Endothelial cell of umbilical vein (primary cell): ENCODE measurements at regions not wholly inside any gene's neighbourhood (a gene's known extent, or its start where the extent isn't known, plus 50 kb on each side); places are given as distances from the start of the nearest gene placed in this dataset.

Source experiments
- BruUV-seq: library from RNA; stranded (reverse); fragments of 400-500 nt; replicated peaks from 2 replicates; lab custom pipeline; 2021; lab: Mats Ljungman, UMichigan
- CTCF ChIA-PET: fragments of 300-600, 350-600 bp; sonication (Branson Sonifier 250); formaldehyde crosslinking; loops from one replicate; lab custom pipeline; 2021; ENCODE audit warnings: antibody characterized with exemption, inconsistent platforms; lab: Charles Lee
- POLR2A ChIA-PET: fragments of 300-600, 350-600 bp; sonication (Branson Sonifier 250); formaldehyde crosslinking; loops from one replicate; lab custom pipeline; 2021; ENCODE audit warnings: antibody characterized with exemption, inconsistent platforms; lab: Charles Lee
- DNase-seq: peaks from one replicate; pipeline ENCODE4 v3.0.0-alpha.2; 2011; ENCODE audit warnings: low read depth, low spot score
- FAIRE-seq: peaks from 2 replicates; lab custom pipeline; 2011; peaks lifted over from hg19 to GRCh38; lab: Jason Lieb, UNC
- H2AFZ ChIP-seq: 2 replicates; pipeline ENCODE4 v1.6.0; 2012; ENCODE audit warnings: low read depth, low read length, control low read depth, inconsistent platforms
- H3K27ac ChIP-seq: 2 replicates; pipeline ENCODE4 v1.5.1; 2011; ENCODE audit warnings: low read depth, mild to moderate bottlenecking, control low read depth, low read length, moderate library complexity; ENCODE audit not compliant: insufficient read depth
- H3K27me3 ChIP-seq, 2 experiments: 2 replicates each; pipeline versions ENCODE4 v1.6.0 to v1.6.1; 2011; ENCODE audit warnings: low read length in 2 of 2, mixed read lengths in 1 of 2; ENCODE audit not compliant: control insufficient read depth in 2 of 2, insufficient read depth in 2 of 2
- H3K36me3 ChIP-seq, 2 experiments: 2 replicates in 1 of 2; 3 replicates in 1 of 2; pipeline ENCODE4 v1.5.1; 2011; ENCODE audit warnings: low read length in 2 of 2, mild to moderate bottlenecking in 1 of 2, moderate library complexity in 1 of 2; ENCODE audit not compliant: control insufficient read depth in 2 of 2, insufficient read depth in 2 of 2; ENCODE audit errors: extremely low read depth in 1 of 2
- H3K4me1 ChIP-seq: 3 replicates; pipeline ENCODE4 v1.5.1; 2011; ENCODE audit warnings: mild to moderate bottlenecking, low read length; ENCODE audit not compliant: control insufficient read depth, insufficient read depth; ENCODE audit errors: extremely low read depth
- H3K4me2 ChIP-seq: 2 replicates; pipeline ENCODE4 v1.6.1; 2011; ENCODE audit warnings: low read length, control low read depth, mixed read lengths; ENCODE audit not compliant: insufficient read depth
- H3K4me3 ChIP-seq, 3 experiments: fragments of 200-600 bp in 1 of 3; sonication (generic), shearing (Covaris generic) in 1 of 3; replicated peaks in 1 of 3; 2 replicates each; pipeline ENCODE4 v1.5.1; 2011 to 2016; ENCODE audit warnings: control low read depth in 3 of 3, low read length in 3 of 3, mild to moderate bottlenecking in 2 of 3, inconsistent platforms in 1 of 3, low read depth in 1 of 3, moderate library complexity in 1 of 3; ENCODE audit not compliant: insufficient read depth in 1 of 3
- H3K79me2 ChIP-seq: 2 replicates; pipeline ENCODE4 v1.6.0; 2012; ENCODE audit warnings: low read length, inconsistent platforms; ENCODE audit not compliant: control insufficient read depth, insufficient read depth
- H3K9ac ChIP-seq: replicated peaks from 2 replicates; pipeline ENCODE3; 2011; ENCODE audit warnings: low read length, control low read depth; ENCODE audit not compliant: insufficient read depth; ENCODE audit errors: extremely low read depth
- H3K9me1 ChIP-seq: replicated peaks from 3 replicates; pipeline ENCODE4 v1.6.0; 2011; ENCODE audit warnings: mild to moderate bottlenecking, low read length; ENCODE audit not compliant: control insufficient read depth, insufficient read depth; ENCODE audit errors: extremely low read depth
- H3K9me3 ChIP-seq: replicated peaks from 2 replicates; pipeline ENCODE4 v1.5.1; 2012; ENCODE audit warnings: low read length, inconsistent platforms; ENCODE audit not compliant: control insufficient read depth, insufficient read depth
- H4K20me1 ChIP-seq: replicated peaks from 2 replicates; pipeline ENCODE3; 2011; ENCODE audit warnings: mild to moderate bottlenecking, low read length; ENCODE audit not compliant: control insufficient read depth, insufficient read depth; ENCODE audit errors: extremely low read depth
- CTCF ChIP-seq, 2 donors: IDR thresholded peaks; 1 replicate in 1 of 2; 2 replicates in 1 of 2; pipeline ENCODE4 v1.5.1; 2011; ENCODE audit warnings: low read length in 2 of 2, mild to moderate bottlenecking in 2 of 2, moderate library complexity in 2 of 2, control low read depth in 1 of 2, inconsistent platforms in 1 of 2, low read depth in 1 of 2; ENCODE audit not compliant: insufficient read depth in 1 of 2; ENCODE audit errors: extremely low read depth in 1 of 2
- EZH2 ChIP-seq: IDR thresholded peaks from 2 replicates; pipeline ENCODE4 v1.6.1; 2012; ENCODE audit warnings: borderline replicate concordance, low read depth, mild to moderate bottlenecking, moderate library complexity, low read length, inconsistent platforms; ENCODE audit not compliant: severe bottlenecking
- FOS ChIP-seq: IDR thresholded peaks from 2 replicates; pipeline ENCODE4 v1.6.1; 2011; ENCODE audit warnings: mild to moderate bottlenecking, low read length, moderate library complexity, borderline replicate concordance; ENCODE audit not compliant: insufficient read depth
- GATA2 ChIP-seq: IDR thresholded peaks from 2 replicates; pipeline ENCODE4 v1.7.0; 2011; ENCODE audit warnings: low read depth, mild to moderate bottlenecking, moderate library complexity, mixed read lengths, low read length; ENCODE audit not compliant: insufficient read length, insufficient read depth
- JUN ChIP-seq: IDR thresholded peaks from 2 replicates; pipeline ENCODE4 v1.6.1; 2011; ENCODE audit warnings: borderline replicate concordance, low read depth; ENCODE audit not compliant: insufficient read length, insufficient read depth
- MAX ChIP-seq: IDR thresholded peaks from 2 replicates; pipeline ENCODE4 v1.6.1; 2011; ENCODE audit not compliant: insufficient read depth, insufficient read length
- MYC ChIP-seq: IDR thresholded peaks from one replicate; pipeline ENCODE4 v1.6.1; 2011; ENCODE audit warnings: mild to moderate bottlenecking, low read depth, low read length
- POLR2A ChIP-seq: IDR thresholded peaks from 2 replicates; pipeline ENCODE4 v1.6.1; 2012; ENCODE audit warnings: low read depth, mild to moderate bottlenecking, control low read depth, low read length
- POLR2AphosphoS5 ChIP-seq: IDR thresholded peaks from 2 replicates; pipeline ENCODE4 v1.6.1; 2012; ENCODE audit warnings: low read depth, mild to moderate bottlenecking, control low read depth, low read length, moderate library complexity; ENCODE audit not compliant: insufficient read depth
- dilution Hi-C: fragments of 300-500 bp; cut with MboI; formaldehyde crosslinking; loops from one replicate; pipeline ENCODE4 v1.15.0; 2019; ENCODE audit warnings: low sequenced_read_pairs; ENCODE audit not compliant: extremely low pct_ligation_motif_present
- intact Hi-C: fragments of 100-400 bp; cut with micrococcal nuclease; formaldehyde crosslinking; loops from one replicate; pipeline ENCODE4 v1.10.0; 2022

DNA sequence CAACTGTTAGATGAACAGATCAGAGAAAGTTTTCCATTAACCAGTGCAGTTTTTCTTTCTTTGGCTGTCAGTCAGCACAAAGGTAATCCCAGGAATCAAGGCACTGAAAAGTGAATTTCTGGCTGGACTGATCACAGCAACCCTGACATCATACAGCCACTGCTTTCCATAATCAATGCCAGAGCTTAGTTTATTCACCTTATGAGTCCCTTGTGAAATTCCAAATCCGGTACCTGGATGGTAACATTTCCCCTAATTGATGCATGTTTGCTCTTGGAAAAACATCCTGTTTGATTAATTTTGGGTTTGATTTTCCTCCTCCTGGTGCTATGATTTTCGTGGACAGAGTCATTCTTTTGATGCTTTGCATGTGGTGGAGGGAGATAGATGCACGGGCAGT lies 319.8 kb downstream of the INSC start:
- H3K9me3 ChIP-seq: peaks cover 3% of the 10 kb centered on the region
- no peak overlapping the region for H3K4me2 ChIP-seq
- BruUV-seq: no TSS peak
- FAIRE-seq (no peak), DNase-seq (no peak)
- POLR2A ChIA-PET: no interaction called here
- H3K4me3 ChIP-seq: no peak overlapping the region
- no peak overlapping the region for H3K9ac ChIP-seq
- H3K36me3 ChIP-seq: no peaks in the 10 kb centered on the region
- no peaks in the 10 kb centered on the region for H3K4me1 ChIP-seq
- no peaks in the 10 kb centered on the region for H4K20me1 ChIP-seq
- dilution Hi-C loops (no loop called here), intact Hi-C loops (no loop called here)
- no peak for TF ChIP-seq FOS
- TF ChIP-seq CTCF (IDR thresholded peaks at IDR 0.05; ENCODE audit: extremely low read depth in 1 of 2, insufficient read depth in 1 of 2, low read depth in 1 of 2, low read length in 2 of 2): no peak
- no peak for TF ChIP-seq EZH2
- TF ChIP-seq POLR2AphosphoS5: no peak
- TF ChIP-seq GATA2: no peak
- TF ChIP-seq MAX: no peak
- TF ChIP-seq POLR2A: no peak
- no peak for TF ChIP-seq MYC
- no peak for TF ChIP-seq JUN
- H3K27me3 ChIP-seq: no peaks in the 10 kb centered on the region
- no peaks in the 10 kb centered on the region for H3K79me2 ChIP-seq
- H3K27ac ChIP-seq: no peak overlapping the region
- CTCF ChIA-PET: no interaction called here
- no peaks in the 10 kb centered on the region for H3K9me1 ChIP-seq
- H2AFZ ChIP-seq: no peak overlapping the region
